IPS-NIHi7 (cell line): ENCODE measurements at regions not wholly inside any gene's neighbourhood (a gene's known extent, or its start where the extent isn't known, plus 50 kb on each side); places are given as distances from the start of the nearest gene placed in this dataset.

Source experiments
- DNase-seq: peaks from one replicate; pipeline ENCODE4 v3.0.0; 2012; ENCODE audit warnings: mixed read lengths; ENCODE audit errors: extremely low spot score

DNA sequence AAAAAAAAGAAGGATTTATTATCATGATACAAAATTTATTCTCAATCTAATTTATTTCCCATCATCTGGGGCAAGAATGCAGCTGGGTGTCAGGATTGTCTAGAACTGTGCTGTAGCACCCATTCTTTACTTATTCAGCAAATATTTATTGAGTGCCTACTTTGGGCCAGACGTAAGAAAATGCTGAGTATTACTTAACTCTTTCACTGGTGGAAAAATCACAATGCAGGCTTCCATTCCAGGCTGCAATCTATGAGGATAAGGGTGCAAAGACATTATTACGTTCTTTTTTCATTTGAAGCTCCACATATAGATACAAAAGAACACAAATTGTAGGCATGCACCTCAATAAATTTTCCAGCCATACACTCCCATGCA is 86.0 kb upstream of the CDKN3 start:
- no peak for DNase-seq

DNA sequence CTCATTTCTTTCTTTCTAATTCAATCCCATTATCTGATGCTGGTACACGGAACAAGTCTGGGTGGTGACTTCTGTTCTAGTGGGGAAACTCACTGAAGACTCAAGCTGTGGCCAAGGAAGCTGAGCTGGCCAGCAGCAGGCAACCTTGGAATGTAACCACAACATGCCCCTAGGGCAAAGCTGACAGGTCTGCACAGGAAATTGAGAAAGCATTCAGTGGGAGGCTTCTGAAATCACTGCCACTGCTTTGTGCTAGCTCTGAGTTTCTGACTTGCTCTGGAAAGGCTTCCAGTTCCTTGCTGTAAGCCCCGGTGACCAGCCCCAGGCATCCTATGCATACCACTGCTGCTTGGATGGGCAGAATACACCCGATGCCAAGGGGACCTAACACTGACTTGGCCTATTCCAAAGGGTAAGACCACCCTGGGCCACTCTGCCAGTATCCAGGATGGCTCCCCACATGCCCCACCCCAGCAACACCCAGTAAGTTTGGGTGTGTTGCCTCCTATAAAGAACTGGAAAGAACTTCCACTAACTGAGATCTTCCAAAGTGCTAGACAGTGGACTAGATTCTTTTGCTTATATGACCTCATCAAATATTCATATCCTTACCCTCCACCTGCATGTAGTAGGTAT is 84.5 kb upstream of the CDKN3 start:
- peak; percentile 53 for DNase-seq

DNA sequence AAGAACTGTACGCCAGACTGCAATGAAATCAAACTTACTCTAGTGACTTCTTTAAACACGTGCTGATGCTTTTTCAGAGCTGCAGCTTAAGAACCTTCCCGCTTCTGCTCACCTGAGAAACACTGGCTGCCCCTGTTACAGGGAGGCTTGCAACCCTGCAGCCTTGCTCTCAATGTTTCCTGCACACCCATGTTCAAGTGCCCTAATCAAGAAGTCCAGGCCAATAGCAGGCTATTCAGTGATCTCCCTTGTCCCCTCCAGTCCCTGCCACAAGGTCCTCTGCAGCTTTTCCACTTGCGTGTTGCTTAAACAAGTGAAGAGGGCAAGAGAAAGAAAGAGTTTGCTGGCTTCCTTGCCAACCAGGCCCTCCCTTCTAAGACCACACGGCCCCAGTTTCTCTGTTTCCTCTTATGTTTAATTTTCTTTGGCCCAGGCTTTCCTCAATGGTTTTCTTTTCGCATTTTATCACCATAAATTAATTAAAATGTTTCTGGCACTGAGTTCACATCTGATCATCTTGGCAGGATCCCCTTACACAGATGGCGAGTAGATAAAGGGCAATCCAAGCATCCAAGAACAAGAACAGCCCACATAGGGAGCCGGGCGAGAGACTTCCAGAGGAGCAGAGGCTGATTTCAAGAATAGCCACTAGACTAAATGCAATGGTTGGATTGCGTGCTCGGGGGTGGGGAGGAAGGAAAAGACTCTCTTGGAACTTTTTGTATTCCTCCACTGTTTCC is 82.3 kb upstream of the CDKN3 start:
- no peak for DNase-seq

DNA sequence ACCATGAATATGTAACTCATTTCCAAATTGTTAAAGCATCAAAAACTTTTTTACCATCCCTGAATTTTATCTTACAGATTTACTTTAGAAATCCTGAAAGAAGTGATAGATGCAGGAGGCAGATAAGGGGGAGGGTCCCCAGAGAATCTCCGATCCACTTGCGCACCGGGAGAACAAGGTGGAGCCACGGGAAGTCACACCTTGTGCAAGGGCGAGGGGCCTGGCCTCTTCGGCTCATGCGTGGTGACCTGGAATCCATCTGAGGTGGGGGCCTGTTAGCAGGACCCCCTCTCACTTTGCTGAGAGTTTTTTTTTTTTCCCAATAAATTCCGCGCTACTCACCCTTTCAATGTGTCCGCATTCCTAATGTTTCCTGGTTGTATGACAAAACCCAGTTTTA is 80.2 kb upstream of the CDKN3 start:
- no peak for DNase-seq

DNA sequence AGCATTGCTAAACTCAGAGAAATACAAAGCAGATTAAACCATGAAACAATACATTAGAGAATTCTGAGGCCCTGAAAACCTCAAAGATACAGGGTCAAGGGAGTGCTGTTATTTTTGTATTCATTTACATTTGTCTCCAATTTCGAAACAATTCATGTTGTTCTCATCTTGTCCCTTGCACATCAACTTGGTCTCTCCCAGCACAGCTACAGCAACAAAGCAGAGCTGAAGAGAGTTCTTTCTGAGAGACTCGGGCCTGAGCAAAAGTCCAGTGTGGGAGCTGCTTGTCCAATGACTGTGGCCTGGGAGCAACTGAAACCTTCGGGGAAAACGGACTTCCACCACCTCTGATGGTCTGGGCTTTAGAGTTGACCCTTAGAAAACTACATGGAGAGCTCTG is 79.4 kb upstream of the CDKN3 start:
- DNase-seq, result no peak

DNA sequence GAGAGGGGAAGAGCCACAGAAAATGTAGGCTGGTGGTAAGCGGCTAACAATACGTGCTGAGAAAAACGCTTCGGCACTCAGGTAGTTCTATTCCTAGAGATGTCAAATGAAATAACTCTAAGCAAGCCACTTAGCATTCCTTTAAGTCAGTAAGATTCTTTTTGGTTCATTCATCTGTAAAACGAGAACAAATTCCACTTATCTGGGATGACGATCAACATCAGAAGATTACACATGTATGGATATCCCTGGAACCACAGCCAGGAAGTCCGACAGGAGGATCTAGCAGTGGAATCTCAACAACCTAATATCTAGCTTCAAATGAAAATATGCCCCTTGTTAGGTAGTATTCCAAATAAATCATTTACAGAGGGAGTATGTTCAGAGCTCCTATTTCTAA is 74.6 kb upstream of the CDKN3 start:
- no peak for DNase-seq

DNA sequence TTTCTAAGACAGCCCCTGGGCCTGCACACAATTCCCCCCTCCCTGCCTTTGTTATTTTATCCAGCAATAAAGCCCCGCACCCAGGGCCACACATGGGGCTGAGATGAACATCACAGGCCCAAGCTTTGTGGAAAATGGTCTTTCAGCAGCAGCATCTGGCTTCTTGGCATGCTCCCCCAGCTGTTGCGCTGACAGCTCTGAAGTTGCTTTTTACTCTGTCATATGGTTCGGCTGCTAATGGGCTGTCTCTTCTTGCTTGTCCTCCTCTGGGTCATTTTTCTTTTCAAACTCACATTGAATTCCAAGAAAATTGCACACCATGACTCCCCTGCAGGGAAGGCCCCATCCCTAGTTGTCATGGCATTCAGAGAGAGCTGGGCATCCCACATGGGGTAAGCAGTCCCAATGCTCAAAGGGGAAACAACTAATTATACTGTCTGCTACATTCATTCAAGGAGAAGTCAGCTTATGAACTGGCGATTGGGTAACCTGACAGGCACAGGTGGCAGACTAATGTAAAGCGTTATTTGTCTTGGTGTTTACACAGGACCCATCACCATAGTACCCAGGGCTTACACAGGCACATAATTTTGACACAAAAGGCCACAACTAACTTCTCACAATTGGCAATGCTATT is 74.0 kb upstream of the CDKN3 start:
- DNase-seq, result no peak

DNA sequence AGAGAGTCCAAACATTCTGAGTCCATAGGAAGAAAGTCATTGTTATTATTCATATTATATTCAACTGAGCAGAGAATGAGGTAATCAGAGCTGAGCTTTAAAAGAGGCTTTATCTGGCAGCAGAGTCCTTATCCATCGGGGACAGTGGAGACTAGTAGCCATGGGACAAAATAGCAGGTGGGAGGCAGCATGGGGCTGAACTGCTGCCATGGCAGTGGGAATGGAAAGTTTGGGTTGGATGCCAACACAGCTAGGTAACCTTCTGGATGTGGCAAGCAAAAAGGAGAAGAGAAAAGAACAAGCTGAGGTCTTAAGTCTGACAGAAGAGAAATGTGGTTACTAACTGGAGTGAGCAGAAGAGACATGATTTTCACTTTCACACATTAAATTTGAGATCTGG is 71.0 kb upstream of the CDKN3 start:
- no peak for DNase-seq

DNA sequence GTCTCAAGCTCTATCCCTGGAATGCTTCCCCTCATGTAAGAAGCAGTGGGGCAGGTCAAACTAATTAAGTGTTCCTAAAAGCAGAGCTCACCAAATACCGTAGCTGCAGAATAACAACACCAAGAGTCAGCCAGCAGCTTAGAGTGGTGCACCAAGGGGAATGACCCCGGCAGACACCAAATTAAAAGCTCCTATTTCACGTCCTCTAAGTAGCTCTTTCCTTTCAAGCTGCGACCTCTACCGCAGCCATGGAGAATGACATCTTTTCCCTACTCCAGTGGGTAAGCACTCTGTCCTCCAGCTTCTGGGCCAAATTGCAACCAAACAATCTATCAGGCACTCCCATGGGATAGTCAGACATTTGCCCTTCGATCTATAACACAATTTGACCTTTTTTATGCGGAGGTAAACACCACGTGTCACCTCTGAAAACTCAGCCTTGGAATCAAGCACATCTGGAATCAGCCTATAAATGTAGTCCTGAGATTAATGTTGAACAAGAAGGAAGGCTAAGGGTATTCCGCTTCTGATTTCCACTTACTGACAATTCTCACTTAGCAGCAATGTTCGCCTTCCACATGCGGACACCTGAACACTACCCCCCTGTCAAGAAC is 67.6 kb upstream of the CDKN3 start:
- peak; percentile 87 for DNase-seq

DNA sequence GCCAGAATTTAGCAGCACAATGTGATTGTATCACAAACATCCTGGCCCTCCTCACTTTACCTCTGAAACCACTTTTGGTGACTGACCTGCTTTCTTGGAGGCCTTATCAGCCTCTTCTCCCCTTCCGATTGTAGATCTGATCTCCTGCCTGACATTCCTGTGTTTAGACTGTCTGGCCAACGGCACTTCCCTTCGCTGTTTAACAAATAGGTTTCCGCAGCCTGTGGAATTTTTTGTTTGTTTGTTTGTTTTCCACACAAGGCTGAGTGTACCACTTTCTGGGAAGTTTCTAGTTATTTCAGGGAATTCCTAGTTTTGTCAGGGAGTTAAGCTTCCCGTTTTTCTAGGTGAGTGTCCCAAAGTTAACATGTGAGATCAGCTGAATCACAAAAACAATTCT is 65.9 kb upstream of the CDKN3 start:
- no peak for DNase-seq

DNA sequence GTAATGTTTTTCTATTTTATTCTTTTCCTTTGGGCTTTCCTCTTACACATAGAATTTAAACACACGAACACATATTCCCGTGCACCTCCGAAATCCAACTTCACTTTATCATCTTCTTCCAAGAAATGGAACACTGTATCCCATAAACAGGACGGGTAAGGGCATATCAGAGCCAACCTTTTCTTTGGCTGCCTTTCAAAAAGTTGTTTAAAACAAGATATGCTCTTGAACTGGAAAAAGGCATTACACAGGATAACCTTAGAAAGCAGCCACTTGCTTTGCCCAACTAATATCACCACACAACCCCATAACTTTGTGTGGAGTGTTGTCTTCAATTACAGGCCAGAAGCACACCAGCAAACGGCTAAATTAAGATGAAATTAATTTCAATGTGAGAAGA is 65.3 kb upstream of the CDKN3 start:
- DNase-seq, result no peak

DNA sequence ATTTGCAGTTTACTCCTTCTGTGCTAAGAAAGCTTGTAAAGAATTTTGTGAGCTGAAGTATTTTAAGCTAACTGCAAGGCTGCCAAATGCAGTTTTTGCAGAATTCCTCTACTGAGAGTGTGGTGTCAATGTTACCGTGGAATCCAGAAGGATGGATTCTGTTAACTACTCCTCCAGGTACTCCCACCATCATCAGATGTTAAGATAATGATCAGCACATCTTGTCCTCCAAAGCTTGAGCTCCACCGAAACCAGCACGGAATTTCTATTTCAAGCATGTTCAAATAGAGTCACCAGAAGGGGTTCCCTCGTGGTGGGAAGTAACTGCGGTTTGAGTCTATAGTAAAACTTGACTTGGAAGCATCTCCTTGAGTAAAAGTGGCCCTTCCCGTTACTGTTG is 64.3 kb upstream of the CDKN3 start:
- no peak for DNase-seq

DNA sequence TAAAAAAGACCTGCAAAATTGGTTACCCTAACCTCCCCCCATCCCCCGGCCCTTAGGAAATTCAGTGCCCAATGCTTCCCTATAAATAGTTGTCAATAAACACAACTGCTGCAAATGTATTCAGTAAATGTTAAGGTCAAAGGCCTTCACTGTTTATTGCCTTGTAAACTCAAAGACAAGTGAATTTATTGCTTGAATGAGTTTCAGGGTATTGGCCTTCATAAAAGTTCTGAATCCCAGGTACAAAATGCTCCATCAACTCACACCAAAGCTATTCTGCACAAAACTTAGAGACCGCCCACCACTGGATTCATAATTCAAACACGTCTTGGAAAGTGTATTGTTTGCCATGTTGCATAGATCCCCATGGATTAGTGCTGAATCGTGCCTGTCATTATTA is 63.3 kb upstream of the CDKN3 start:
- DNase-seq, result no peak

DNA sequence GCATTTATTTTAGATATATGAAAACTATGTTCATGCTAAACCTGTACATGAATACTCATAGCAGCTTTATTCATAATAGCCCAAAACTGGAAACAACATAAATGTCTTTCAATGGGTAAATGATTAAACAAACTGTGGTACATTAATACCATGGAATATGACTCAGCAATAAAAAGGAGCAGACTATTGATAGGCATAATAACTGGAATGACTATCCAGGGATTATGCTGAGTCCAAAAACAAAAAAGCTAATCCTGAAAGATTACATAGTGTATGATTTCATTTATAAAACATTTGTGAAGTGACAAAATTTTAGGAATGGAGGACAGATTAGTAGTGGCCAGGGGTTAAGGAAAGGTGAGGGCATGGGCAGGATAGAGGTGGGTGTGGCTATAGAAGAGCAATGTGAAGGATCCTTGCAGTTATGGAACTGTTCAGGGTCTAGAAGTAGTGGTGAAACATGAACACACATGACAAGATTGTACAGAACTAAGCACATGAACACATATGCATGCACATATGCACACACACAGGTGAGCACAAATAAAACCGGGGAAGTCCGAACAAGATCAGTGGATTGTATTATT is 61.1 kb upstream of the CDKN3 start:
- no peak for DNase-seq

DNA sequence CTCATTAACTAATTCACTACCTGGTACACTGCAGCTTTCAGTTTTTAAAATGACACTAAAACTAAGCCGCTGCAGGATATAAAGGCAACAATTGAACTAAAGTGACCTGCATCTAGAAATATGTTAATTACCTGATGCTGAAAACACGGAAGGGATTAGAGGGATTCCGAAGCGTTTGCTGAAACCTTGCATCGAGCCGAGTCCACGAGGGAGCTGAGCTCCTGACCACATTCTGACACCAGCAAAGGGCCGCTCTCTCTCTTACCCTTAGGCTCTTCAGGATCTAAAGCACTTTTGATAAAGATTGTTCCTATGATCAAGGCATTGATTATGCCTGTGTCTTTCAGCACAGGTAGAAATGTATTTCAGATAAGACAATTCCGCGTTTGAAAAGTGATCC is 59.5 kb upstream of the CDKN3 start:
- no peak for DNase-seq

DNA sequence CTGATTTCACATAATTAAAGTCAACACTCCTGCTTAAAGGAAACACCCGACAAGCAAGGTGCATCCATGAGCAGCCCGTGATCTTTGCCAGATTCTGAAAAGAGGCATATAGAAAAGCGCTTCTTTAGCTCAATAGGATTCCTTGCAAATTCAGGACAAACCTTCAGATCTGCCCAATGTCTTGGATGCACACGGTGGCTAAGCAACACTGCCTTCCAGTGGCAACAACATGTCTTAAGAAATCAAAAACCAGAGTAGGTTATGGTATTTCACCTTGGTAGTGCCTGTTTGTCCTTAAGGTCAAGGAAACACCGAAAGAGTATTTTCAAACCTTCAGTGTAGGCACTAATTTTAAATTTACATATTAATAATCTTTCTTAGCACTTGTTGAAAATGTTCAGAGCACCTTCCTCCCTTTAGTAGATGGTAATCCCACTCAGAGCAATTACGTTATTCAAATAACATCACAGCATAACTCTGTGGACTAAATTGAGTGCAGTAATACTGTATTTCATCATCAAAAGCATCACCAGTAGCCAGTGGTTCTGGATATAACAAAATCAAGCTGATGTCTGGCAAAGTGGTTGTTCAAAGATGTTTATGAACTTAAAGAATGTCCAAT is 58.0 kb upstream of the CDKN3 start:
- peak; percentile 44 for DNase-seq

DNA sequence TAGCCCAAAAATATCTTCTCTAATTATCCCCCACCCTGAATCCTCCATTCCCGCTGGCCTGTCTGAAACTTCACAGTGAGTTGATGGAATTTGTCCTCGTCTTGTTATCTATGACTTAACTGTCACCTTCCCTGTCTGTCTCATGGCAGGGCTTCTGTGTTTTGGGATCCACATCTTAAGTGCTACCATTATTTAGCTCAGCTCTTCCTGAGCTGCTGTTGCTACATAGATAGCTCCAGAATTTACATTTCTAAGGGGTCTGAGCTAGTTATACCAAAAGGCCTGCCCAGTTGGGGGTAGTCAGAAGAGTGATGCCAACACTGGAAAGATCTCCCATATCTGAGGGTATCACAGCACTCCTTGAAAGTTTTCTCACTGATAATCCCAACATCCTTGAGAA is 57.0 kb upstream of the CDKN3 start:
- no peak for DNase-seq

DNA sequence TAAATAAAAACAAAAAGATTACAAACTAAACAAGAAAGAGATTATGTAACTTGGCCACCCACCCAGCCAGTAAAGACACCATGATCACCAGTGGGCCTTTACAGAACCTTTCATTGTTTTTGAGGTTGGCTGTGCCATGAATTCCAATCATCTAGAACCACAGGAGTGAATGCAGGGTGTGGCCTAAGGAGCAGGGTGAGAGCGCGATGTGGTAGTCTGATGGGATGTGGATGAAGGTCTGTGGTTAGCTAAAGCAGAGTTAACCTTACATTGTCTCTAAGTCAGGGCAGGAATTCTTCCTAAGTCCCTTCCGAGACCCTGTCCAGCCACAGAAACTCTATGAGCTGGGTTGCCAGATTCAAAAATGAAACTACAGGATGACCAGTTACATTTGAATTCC is 54.0 kb upstream of the CDKN3 start:
- no peak for DNase-seq

DNA sequence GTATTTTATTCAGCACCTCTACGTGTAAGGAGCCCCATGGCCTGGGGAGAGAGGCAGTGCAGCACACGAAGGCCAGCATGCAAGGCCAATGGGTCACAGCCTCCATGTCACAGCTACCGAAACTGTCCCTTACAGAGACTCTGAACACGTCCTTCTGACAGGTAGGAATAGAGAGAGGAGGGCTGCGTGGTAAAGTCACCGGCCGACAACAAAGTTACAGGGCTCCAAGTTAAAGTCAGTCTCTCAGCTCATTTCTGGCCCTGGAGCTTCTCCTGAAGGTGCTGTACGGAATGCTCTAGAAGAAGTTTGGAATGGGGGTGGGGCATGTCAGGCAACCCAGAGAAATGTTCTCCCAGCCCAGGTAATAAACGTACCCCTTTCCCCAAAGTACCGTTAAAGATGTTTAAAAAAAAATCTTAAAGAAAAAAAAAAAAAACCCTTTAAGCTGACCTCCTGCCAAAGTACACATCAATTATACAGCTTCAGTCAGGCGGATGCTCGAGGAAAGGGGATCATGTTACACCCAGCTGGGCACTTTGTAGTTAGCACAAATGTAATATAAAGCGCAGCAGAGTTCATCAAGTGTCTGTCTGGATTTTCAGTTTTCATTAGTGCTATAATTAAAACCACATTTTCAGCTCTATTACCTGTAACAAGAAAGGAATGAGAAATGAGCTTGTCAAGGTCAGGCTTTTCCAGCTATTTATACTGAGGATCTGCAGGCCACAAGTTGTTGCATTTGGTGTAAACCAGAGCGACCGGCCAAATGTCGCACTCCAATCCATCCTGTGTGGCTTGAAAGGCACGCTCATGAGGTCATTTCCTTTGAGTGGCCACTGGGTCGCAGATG is 53.3 kb upstream of the CDKN3 start:
- DNase-seq, result no peak

DNA sequence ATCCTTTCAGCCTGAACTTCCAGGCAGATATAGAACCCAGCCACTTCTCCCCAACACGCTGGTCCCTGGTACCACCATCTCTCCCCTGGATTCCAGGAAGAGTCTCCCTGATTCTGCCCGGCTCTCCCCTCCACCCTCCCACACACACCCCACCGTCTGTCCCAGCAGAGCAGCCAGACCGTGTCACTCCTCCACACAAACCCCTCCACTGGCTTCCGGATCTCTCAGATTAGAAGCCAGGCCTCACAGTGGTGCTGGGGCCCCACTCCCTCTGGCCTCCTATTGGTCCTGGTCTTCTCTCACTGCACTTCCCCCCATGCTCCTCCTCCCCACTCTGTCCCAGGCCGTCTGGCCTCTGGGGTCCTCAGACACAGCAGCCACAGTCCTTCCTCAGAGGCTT is 52.4 kb upstream of the CDKN3 start:
- no peak for DNase-seq

DNA sequence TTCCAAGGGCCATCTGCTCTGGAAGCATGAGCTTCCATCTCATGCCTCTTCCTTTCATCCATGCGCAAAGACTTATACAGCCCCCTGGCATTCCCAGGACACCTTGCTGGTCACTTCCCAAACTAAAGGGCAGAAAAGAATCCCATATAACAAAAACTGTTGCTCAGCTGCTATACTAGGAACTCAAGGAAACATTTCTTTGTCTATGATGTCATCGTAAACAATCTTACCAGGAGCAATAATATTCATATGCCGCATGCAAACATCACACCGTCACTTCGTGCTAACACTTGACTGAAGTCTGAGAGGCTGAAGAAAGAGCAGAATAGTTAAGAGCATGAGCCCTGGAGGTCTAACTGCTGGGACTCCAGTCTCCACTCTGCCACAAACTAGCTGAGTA is 50.5 kb upstream of the CDKN3 start:
- DNase-seq, result no peak
